Liver (tissue), 7 donors: ENCODE measurements at regions not wholly inside any gene's neighbourhood (a gene's known extent, or its start where the extent isn't known, plus 50 kb on each side); places are given as distances from the start of the nearest gene placed in this dataset.

Experiments used
- DNase-seq: peaks from one replicate; pipeline ENCODE4 v3.0.0-alpha.2; 2017; ENCODE audit warnings: low spot score
- H3K27ac ChIP-seq, 2 donors: one replicate each; pipeline ENCODE4 v1.7.0; 2013; ENCODE audit warnings: inconsistent platforms in 2 of 2, low read length in 2 of 2, control low read depth in 1 of 2, low read depth in 1 of 2, mild to moderate bottlenecking in 1 of 2
- H3K27me3 ChIP-seq, 4 donors: one replicate each; pipeline versions ENCODE4 v1.6.1 to v1.7.0; 2013; ENCODE audit warnings: low read length in 3 of 4, inconsistent platforms in 1 of 4, mild to moderate bottlenecking in 1 of 4, moderate library complexity in 1 of 4; ENCODE audit not compliant: control insufficient read depth in 4 of 4, insufficient read depth in 4 of 4
- H3K36me3 ChIP-seq, 4 donors: one replicate each; pipeline versions ENCODE4 v1.6.1 to v1.7.0; 2013; ENCODE audit warnings: low read length in 3 of 4, mild to moderate bottlenecking in 3 of 4, low read depth in 1 of 4, moderate library complexity in 1 of 4; ENCODE audit not compliant: control insufficient read depth in 4 of 4, insufficient read depth in 3 of 4
- H3K4me1 ChIP-seq, 4 donors: one replicate each; pipeline versions ENCODE4 v1.6.1 to v1.7.0; 2013; ENCODE audit warnings: low read length in 3 of 4, mild to moderate bottlenecking in 3 of 4, moderate library complexity in 1 of 4; ENCODE audit not compliant: control insufficient read depth in 4 of 4, insufficient read depth in 4 of 4
- H3K4me3 ChIP-seq, 3 donors: one replicate each; pipeline versions ENCODE4 v1.6.1 to v1.7.0; 2013; ENCODE audit warnings: low read length in 3 of 3, control low read depth in 1 of 3, low read depth in 1 of 3, mild to moderate bottlenecking in 1 of 3
- H3K9ac ChIP-seq, 2 donors: one replicate each; pipeline ENCODE4 v1.7.0; 2013; ENCODE audit warnings: low read length in 2 of 2, mild to moderate bottlenecking in 2 of 2, moderate library complexity in 2 of 2, control low read depth in 1 of 2, low read depth in 1 of 2
- H3K9me3 ChIP-seq, 4 donors: one replicate each; pipeline versions ENCODE4 v1.6.1 to v1.7.0; 2013; ENCODE audit warnings: low read length in 3 of 4; ENCODE audit not compliant: control insufficient read depth in 4 of 4
- ATF3 ChIP-seq: IDR thresholded peaks from 2 replicates; pipeline ENCODE4 v1.6.1; 2016; ENCODE audit warnings: antibody characterized with exemption
- FOXA1 ChIP-seq: IDR thresholded peaks from 2 replicates; pipeline ENCODE4 v1.6.1; 2016; ENCODE audit warnings: antibody characterized with exemption
- FOXA2 ChIP-seq: IDR thresholded peaks from 2 replicates; pipeline ENCODE4 v1.6.1; 2016; ENCODE audit warnings: antibody characterized with exemption
- GABPA ChIP-seq, 2 donors: IDR thresholded peaks in 1 of 2; conservative IDR thresholded peaks in 1 of 2; 2 replicates each; pipeline ENCODE4 v1.6.1; 2016; ENCODE audit warnings: antibody characterized with exemption in 2 of 2, mild to moderate bottlenecking in 1 of 2, moderate library complexity in 1 of 2
- HNF4A ChIP-seq, 2 donors: conservative IDR thresholded peaks; 2 replicates each; pipeline ENCODE4 v1.6.1; 2016; ENCODE audit warnings: antibody characterized with exemption in 2 of 2, mild to moderate bottlenecking in 2 of 2
- HNF4G ChIP-seq: IDR thresholded peaks from 2 replicates; pipeline ENCODE4 v1.6.1; 2016; ENCODE audit warnings: antibody characterized with exemption
- JUND ChIP-seq, 2 donors: IDR thresholded peaks; 2 replicates each; pipeline ENCODE4 v1.6.1; 2016; ENCODE audit warnings: antibody characterized with exemption in 2 of 2
- NR2F2 ChIP-seq: IDR thresholded peaks from 2 replicates; pipeline ENCODE4 v1.6.1; 2016; ENCODE audit warnings: antibody characterized with exemption
- RXRA ChIP-seq, 2 donors: IDR thresholded peaks; 2 replicates each; pipeline ENCODE4 v1.6.1; 2017 to 2018; ENCODE audit warnings: antibody characterized with exemption in 2 of 2, mild to moderate bottlenecking in 1 of 2
- SP1 ChIP-seq: IDR thresholded peaks from 2 replicates; pipeline ENCODE4 v1.6.1; 2018; ENCODE audit warnings: antibody characterized with exemption, mild to moderate bottlenecking
- TAF1 ChIP-seq: conservative IDR thresholded peaks from 2 replicates; pipeline ENCODE4 v1.6.1; 2016; ENCODE audit warnings: antibody characterized with exemption, mild to moderate bottlenecking
- ZBTB33 ChIP-seq: IDR thresholded peaks from 2 replicates; pipeline ENCODE4 v1.6.1; 2016; ENCODE audit warnings: antibody characterized with exemption
- WGBS: extraction: QIAGEN DNeasy Blood & Tissue Kit; methylation state at CpG from one replicate; pipeline ENCODE4 v1.1.7; 2013; 5-methylcytosine and 5-hydroxymethylcytosine counted together
- TF ChIP-seq, protein P1 (sequence below): IDR thresholded peaks from 2 replicates; pipeline ENCODE4 v1.6.1; 2016; ENCODE audit warnings: antibody characterized with exemption, mild to moderate bottlenecking
- TF ChIP-seq, protein P2 (sequence below): IDR thresholded peaks from 2 replicates; pipeline ENCODE4 v1.6.1; 2016; ENCODE audit warnings: antibody characterized with exemption
- donor health status: healthy.
- donor health status: healthy.
- donor health status: healthy.
- donor health status: healthy.

- TF ChIP-seq ZBTB33 (no peak), FOXA1 (no peak)
Measured at GRCh38 chr13:50162567-50162966, 147.3 kb downstream of the KCNRG start (continued).

DNA sequence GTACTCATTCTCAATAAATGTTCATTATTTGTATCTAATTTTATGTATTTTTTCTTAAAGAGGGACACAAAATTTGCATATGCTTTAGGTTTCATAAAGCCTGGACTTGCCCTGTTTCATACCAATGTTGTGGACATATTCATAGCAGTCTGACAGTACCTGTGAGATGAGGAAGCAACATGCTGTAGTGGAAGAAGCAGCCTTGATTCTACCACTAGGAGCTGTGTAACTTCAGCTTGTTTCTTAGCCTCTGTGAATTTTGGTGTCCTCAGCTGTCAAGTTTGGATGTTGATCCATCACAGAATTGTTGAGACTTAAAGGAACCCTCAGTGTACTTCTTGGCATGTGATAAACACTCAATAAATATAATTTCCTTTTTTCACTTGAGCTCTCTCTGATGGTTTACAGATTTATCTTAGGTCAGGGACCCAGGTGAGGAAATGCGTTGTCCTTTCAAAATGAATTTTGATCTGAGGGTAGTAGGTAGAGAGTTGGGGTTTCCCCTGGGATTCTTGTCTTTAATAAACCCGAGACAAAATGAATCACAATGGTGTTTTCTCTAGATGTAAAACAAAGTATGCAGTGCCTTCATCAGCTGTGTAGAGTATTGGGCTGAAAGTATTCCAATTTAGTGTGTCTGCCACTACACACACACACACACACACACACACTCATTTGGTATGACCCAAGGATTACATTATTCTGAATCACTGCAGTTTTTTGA is 152.1 kb downstream of the KCNRG start:
- TF ChIP-seq ATF3 (no peak), JUND (IDR thresholded peaks at IDR 0.05) (no peak), ZBTB33 (no peak), GABPA (IDR thresholded peaks at IDR 0.05 in 1 of 2, conservative IDR thresholded peaks at IDR 0.05 in 1 of 2) (no peak), FOXA1 (no peak), FOXA2 (no peak), SP1 (no peak), RXRA (IDR thresholded peaks at IDR 0.05) (no peak), NR2F2 (no peak), TAF1 (no peak), HNF4A (conservative IDR thresholded peaks at IDR 0.05) (no peak), HNF4G (no peak)
- TF ChIP-seq, protein P1, sequence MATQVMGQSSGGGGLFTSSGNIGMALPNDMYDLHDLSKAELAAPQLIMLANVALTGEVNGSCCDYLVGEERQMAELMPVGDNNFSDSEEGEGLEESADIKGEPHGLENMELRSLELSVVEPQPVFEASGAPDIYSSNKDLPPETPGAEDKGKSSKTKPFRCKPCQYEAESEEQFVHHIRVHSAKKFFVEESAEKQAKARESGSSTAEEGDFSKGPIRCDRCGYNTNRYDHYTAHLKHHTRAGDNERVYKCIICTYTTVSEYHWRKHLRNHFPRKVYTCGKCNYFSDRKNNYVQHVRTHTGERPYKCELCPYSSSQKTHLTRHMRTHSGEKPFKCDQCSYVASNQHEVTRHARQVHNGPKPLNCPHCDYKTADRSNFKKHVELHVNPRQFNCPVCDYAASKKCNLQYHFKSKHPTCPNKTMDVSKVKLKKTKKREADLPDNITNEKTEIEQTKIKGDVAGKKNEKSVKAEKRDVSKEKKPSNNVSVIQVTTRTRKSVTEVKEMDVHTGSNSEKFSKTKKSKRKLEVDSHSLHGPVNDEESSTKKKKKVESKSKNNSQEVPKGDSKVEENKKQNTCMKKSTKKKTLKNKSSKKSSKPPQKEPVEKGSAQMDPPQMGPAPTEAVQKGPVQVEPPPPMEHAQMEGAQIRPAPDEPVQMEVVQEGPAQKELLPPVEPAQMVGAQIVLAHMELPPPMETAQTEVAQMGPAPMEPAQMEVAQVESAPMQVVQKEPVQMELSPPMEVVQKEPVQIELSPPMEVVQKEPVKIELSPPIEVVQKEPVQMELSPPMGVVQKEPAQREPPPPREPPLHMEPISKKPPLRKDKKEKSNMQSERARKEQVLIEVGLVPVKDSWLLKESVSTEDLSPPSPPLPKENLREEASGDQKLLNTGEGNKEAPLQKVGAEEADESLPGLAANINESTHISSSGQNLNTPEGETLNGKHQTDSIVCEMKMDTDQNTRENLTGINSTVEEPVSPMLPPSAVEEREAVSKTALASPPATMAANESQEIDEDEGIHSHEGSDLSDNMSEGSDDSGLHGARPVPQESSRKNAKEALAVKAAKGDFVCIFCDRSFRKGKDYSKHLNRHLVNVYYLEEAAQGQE, result no peak
- TF ChIP-seq, protein P2, sequence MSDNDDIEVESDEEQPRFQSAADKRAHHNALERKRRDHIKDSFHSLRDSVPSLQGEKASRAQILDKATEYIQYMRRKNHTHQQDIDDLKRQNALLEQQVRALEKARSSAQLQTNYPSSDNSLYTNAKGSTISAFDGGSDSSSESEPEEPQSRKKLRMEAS, result no peak
- DNase-seq, result no peak
- H3K4me3 ChIP-seq, result no peak overlapping the region
- no peaks in the 10 kb centered on the region for H3K9me3 ChIP-seq
- H3K27me3 ChIP-seq, result no peaks in the 10 kb centered on the region
- H3K9ac ChIP-seq, result no peak overlapping the region
- no peaks in the 10 kb centered on the region for H3K4me1 ChIP-seq
- no peaks in the 10 kb centered on the region for H3K36me3 ChIP-seq
- H3K27ac ChIP-seq, result no peak overlapping the region
- WGBS, result 89% methylated on average over 2 of the region's 2 CpGs
